ENCODE measurements at regions not wholly inside any gene's neighbourhood (a gene's known extent, or its start where the extent isn't known, plus 50 kb on each side); places are given as distances from the start of the nearest gene placed in this dataset.

GRCh38 chr10:120208488-120208887 is 248.5 kb upstream of the PLPP4 start:
- no peak for TF ChIP-seq EZH2 (IDR thresholded peaks at IDR 0.05; ENCODE audit: borderline replicate concordance, insufficient read depth, low read depth, low read length, poor library complexity, severe bottlenecking)
- TF ChIP-seq CTCF (IDR thresholded peaks at IDR 0.05), result no peak
- WGBS (ENCODE audit: insufficient coverage), result 82% methylated on average over 2 of the region's 3 CpGs
- ATAC-seq (ENCODE audit: low read depth) (no peak), DNase-seq (no peak)
- POLR2A ChIA-PET, result no interaction called here
- Mint-ChIP-seq H3K27me3 (peaks cover 8% of the 10 kb centered on the region), H3K4me3 (no peak overlapping the region), H3K9me3 (ENCODE audit: insufficient read depth) (no peaks in the 10 kb centered on the region), H3K4me1 (no peaks in the 10 kb centered on the region), H3K27ac (no peak overlapping the region)
- Histone ChIP-seq H3K27me3 (replicated peaks in 1 of 4; ENCODE audit: control extremely low read depth in 1 of 4, control insufficient read depth in 3 of 4, insufficient read depth in 4 of 4, low read length in 3 of 4) (peaks cover 0 to 2% (median 0%) of the 10 kb centered on the region in 4 experiments), H3K9me3 (ENCODE audit: control extremely low read depth in 1 of 3, control insufficient read depth in 2 of 3, insufficient read depth in 1 of 3, low read length in 2 of 3) (no peaks in the 10 kb centered on the region), H2AFZ (ENCODE audit: insufficient read depth, low read depth, low read length, poor library complexity, severe bottlenecking) (no peak overlapping the region), H3K36me3 (replicated peaks in 1 of 2; ENCODE audit: control extremely low read depth in 1 of 2, control insufficient read depth in 1 of 2, extremely low read depth in 1 of 2, insufficient read depth in 2 of 2, low read length in 1 of 2) (no peaks in the 10 kb centered on the region), H3K79me2 (ENCODE audit: control insufficient read depth, insufficient read depth, low read length) (no peaks in the 10 kb centered on the region), H3K9ac (ENCODE audit: low read length) (no peak overlapping the region), H3K4me3 (ENCODE audit: control extremely low read depth in 1 of 5, extremely low read depth in 1 of 5, insufficient read depth in 1 of 5, low read depth in 2 of 5, low read length in 4 of 5) (no peak overlapping the region), H3K27ac (ENCODE audit: low read length in 2 of 2) (no peak overlapping the region), H3K4me2 (replicated peaks; ENCODE audit: low read depth, low read length, poor library complexity, severe bottlenecking) (no peak overlapping the region), H3K4me1 (ENCODE audit: control insufficient read depth in 2 of 2, insufficient read depth in 2 of 2, low read length in 2 of 2) (no peaks in the 10 kb centered on the region), H4K20me1 (ENCODE audit: control insufficient read depth, insufficient read depth, low read length, poor library complexity, severe bottlenecking) (no peaks in the 10 kb centered on the region)
- intact Hi-C loops (cut with micrococcal nuclease), result no loop called here
- CTCF ChIA-PET, result no interaction called here

- no peak overlapping the region for H3K4me2 ChIP-seq (replicated peaks; ENCODE audit: low read depth, low read length, poor library complexity, severe bottlenecking)
- H3K36me3 ChIP-seq (replicated peaks in 1 of 2; ENCODE audit: control extremely low read depth in 1 of 2, control insufficient read depth in 1 of 2, extremely low read depth in 1 of 2, insufficient read depth in 2 of 2, low read length in 1 of 2), result no peaks in the 10 kb centered on the region
- H3K27me3 Mint-ChIP-seq, result peaks cover 4% of the 10 kb centered on the region
- H3K27ac ChIP-seq (ENCODE audit: low read length in 2 of 2), result no peak overlapping the region
- no peaks in the 10 kb centered on the region for H3K79me2 ChIP-seq (ENCODE audit: control insufficient read depth, insufficient read depth, low read length)
- no peak overlapping the region for H3K27ac Mint-ChIP-seq
- no peak overlapping the region for H3K4me3 ChIP-seq (ENCODE audit: control extremely low read depth in 1 of 5, extremely low read depth in 1 of 5, insufficient read depth in 1 of 5, low read depth in 2 of 5, low read length in 4 of 5)
- POLR2A ChIA-PET, result no interaction called here
- no peaks in the 10 kb centered on the region for H3K4me1 Mint-ChIP-seq
- ATAC-seq (ENCODE audit: low read depth) (no peak), DNase-seq (no peak)
- H3K27me3 ChIP-seq (replicated peaks in 1 of 4; ENCODE audit: control extremely low read depth in 1 of 4, control insufficient read depth in 3 of 4, insufficient read depth in 4 of 4, low read length in 3 of 4), result peaks cover 0 to 2% (median 0%) of the 10 kb centered on the region in 4 experiments
- TF ChIP-seq CTCF (IDR thresholded peaks at IDR 0.05) (no peak), EZH2 (IDR thresholded peaks at IDR 0.05; ENCODE audit: borderline replicate concordance, insufficient read depth, low read depth, low read length, poor library complexity, severe bottlenecking) (no peak)
- CTCF ChIA-PET, result no interaction called here
- no peaks in the 10 kb centered on the region for H3K9me3 Mint-ChIP-seq (ENCODE audit: insufficient read depth)
- no peak overlapping the region for H3K4me3 Mint-ChIP-seq
- H4K20me1 ChIP-seq (ENCODE audit: control insufficient read depth, insufficient read depth, low read length, poor library complexity, severe bottlenecking), result no peaks in the 10 kb centered on the region
- no peaks in the 10 kb centered on the region for H3K9me3 ChIP-seq (ENCODE audit: control extremely low read depth in 1 of 3, control insufficient read depth in 2 of 3, insufficient read depth in 1 of 3, low read length in 2 of 3)
- no peak overlapping the region for H3K9ac ChIP-seq (ENCODE audit: low read length)
- H2AFZ ChIP-seq (ENCODE audit: insufficient read depth, low read depth, low read length, poor library complexity, severe bottlenecking), result no peak overlapping the region
- intact Hi-C loops (cut with micrococcal nuclease), result no loop called here
- H3K4me1 ChIP-seq (ENCODE audit: control insufficient read depth in 2 of 2, insufficient read depth in 2 of 2, low read length in 2 of 2), result no peaks in the 10 kb centered on the region
- no CpG with 5 or more reads among the region's 7 CpGs for WGBS (ENCODE audit: insufficient coverage)
Measured at GRCh38 chr10:120209124-120209762, 247.8 kb upstream of the PLPP4 start.
